HCT116 (cell line): ENCODE measurements at regions not wholly inside any gene's neighbourhood (a gene's known extent, or its start where the extent isn't known, plus 50 kb on each side); places are given as distances from the start of the nearest gene placed in this dataset.

ENCODE experiments used
- ATAC-seq: fragments of 200-7000 bp; cut with Tn5 transposase; 2 replicates; pipeline ENCODE4 v1.9.1; 2020; ENCODE audit warnings: mild to moderate bottlenecking, moderate library complexity
- BruUV-seq: library from RNA; stranded (reverse); fragments of 400-500 nt; replicated peaks from 2 replicates; lab custom pipeline; 2021; lab: Mats Ljungman, UMichigan
- CTCF ChIA-PET: fragments of 300-600 bp; sonication (Branson Sonifier 250); formaldehyde crosslinking; loops from one replicate; lab custom pipeline; 2021; ENCODE audit warnings: antibody characterized with exemption; lab: Charles Lee
- POLR2A ChIA-PET: fragments of 300-600, 350-600 bp; sonication (Branson Sonifier 250); formaldehyde crosslinking; loops from one replicate; lab custom pipeline; 2021; ENCODE audit warnings: antibody characterized with exemption; lab: Charles Lee
- RAD21 ChIA-PET, 2 experiments: fragments of 300-600 bp; sonication (Branson Sonifier 250); formaldehyde crosslinking; loops; one replicate each; lab custom pipeline; 2023; ENCODE audit warnings: low total read pairs in 2 of 2; ENCODE audit not compliant: uncharacterized antibody in 2 of 2, unreplicated experiment in 2 of 2, low non-redundant PET in 1 of 2; lab: Charles Lee
- DNase-seq: peaks from one replicate; pipeline ENCODE4 v3.0.0-alpha.2; 2010; ENCODE audit warnings: low read depth, low spot score
- H2AFZ ChIP-seq: fragments of 200-600 bp; shearing (Covaris generic), sonication (generic); 2 replicates; pipeline ENCODE4 v1.6.1; 2017; ENCODE audit warnings: low read depth, mixed run types, mixed read lengths, antibody characterized with exemption, low read length; ENCODE audit not compliant: poor library complexity, severe bottlenecking
- H3K27ac ChIP-seq: 2 replicates; pipeline ENCODE4 v1.5.1; 2012; ENCODE audit warnings: low read depth, low read length
- H3K27me3 ChIP-seq: fragments of 200-600 bp; sonication (generic); 2 replicates; pipeline ENCODE4 v1.6.1; 2016; ENCODE audit warnings: mixed run types, low read length, mixed read lengths; ENCODE audit not compliant: insufficient read depth
- H3K36me3 ChIP-seq, 2 experiments: fragments of 200-500 bp in 1 of 2; fragments of 200-600 bp in 1 of 2; sonication (Bioruptor generic) in 1 of 2; sonication (generic) in 1 of 2; 2 replicates each; pipeline versions ENCODE4 v1.5.1 to v1.6.1; 2014 to 2016; ENCODE audit warnings: low read length in 2 of 2, inconsistent platforms in 1 of 2, mixed read lengths in 1 of 2, mixed run types in 1 of 2; ENCODE audit not compliant: insufficient read depth in 2 of 2, control insufficient read depth in 1 of 2
- H3K4me1 ChIP-seq, 2 experiments: fragments of 200-600 bp in 1 of 2; sonication (generic) in 1 of 2; 2 replicates each; pipeline versions ENCODE4 v1.5.1 to v1.6.1; 2012 to 2017; ENCODE audit warnings: low read length in 2 of 2, inconsistent platforms in 1 of 2, mild to moderate bottlenecking in 1 of 2, mixed read lengths in 1 of 2, mixed run types in 1 of 2, moderate library complexity in 1 of 2; ENCODE audit not compliant: insufficient read depth in 2 of 2, control insufficient read depth in 1 of 2
- H3K4me2 ChIP-seq: fragments of 200-600 bp; sonication (generic); 2 replicates; pipeline ENCODE4 v1.6.1; 2017; ENCODE audit warnings: mixed run types, low read length, mixed read lengths
- H3K4me3 ChIP-seq, 2 experiments: fragments of 200-600 bp in 1 of 2; sonication (generic) in 1 of 2; replicated peaks in 1 of 2; 2 replicates each; pipeline ENCODE4 v1.5.1; 2011 to 2016; ENCODE audit warnings: low read length in 2 of 2, control low read depth in 1 of 2, low read depth in 1 of 2, mild to moderate bottlenecking in 1 of 2, mixed read lengths in 1 of 2, mixed run types in 1 of 2
- H3K79me2 ChIP-seq: fragments of 200-600 bp; sonication (generic); 2 replicates; pipeline ENCODE4 v1.6.1; 2017; ENCODE audit warnings: mild to moderate bottlenecking, mixed run types, low read length, moderate library complexity, mixed read lengths; ENCODE audit not compliant: insufficient read depth
- H3K9ac ChIP-seq: fragments of 200-600 bp; sonication (generic); 2 replicates; pipeline ENCODE4 v1.6.1; 2016; ENCODE audit warnings: low read length, mixed read lengths
- H3K9me2 ChIP-seq: fragments of 200-600 bp; sonication (generic), shearing (Covaris generic); 2 replicates; pipeline ENCODE4 v1.6.1; 2017; ENCODE audit warnings: mixed run types, mild to moderate bottlenecking, moderate library complexity; ENCODE audit not compliant: insufficient read depth
- H3K9me3 ChIP-seq, 2 experiments: fragments of 200-500 bp in 1 of 2; fragments of 200-600 bp in 1 of 2; sonication (Bioruptor generic) in 1 of 2; sonication (generic) in 1 of 2; 2 replicates each; pipeline ENCODE4 v1.6.1; 2014 to 2017; ENCODE audit warnings: low read length in 2 of 2, mixed read lengths in 2 of 2, inconsistent platforms in 1 of 2, low read depth in 1 of 2, mild to moderate bottlenecking in 1 of 2, mixed run types in 1 of 2, moderate library complexity in 1 of 2; ENCODE audit not compliant: control insufficient read depth in 1 of 2, insufficient read depth in 1 of 2
- H4K20me1 ChIP-seq: fragments of 200-600 bp; sonication (generic), shearing (Covaris generic); 2 replicates; pipeline ENCODE4 v1.6.1; 2017; ENCODE audit warnings: mixed run types, mild to moderate bottlenecking, moderate library complexity; ENCODE audit not compliant: insufficient read depth
- ATF3 ChIP-seq: IDR thresholded peaks from 2 replicates; pipeline ENCODE4 v1.6.1; 2012
- CEBPB ChIP-seq: IDR thresholded peaks from 2 replicates; pipeline ENCODE4 v1.6.1; 2012; ENCODE audit warnings: low read depth
- EGR1 ChIP-seq: IDR thresholded peaks from 2 replicates; pipeline ENCODE4 v1.6.1; 2012; ENCODE audit warnings: low read depth
- EZH2phosphoT487 ChIP-seq: fragments of 200-600 bp; IDR thresholded peaks from 2 replicates; pipeline ENCODE4 v1.6.1; 2018; ENCODE audit warnings: antibody characterized with exemption, borderline replicate concordance
- FOSL1 ChIP-seq: IDR thresholded peaks from 2 replicates; pipeline ENCODE4 v1.6.1; 2012; ENCODE audit warnings: low read depth
- JUND ChIP-seq: IDR thresholded peaks from 2 replicates; pipeline ENCODE4 v1.6.1; 2012
- POLR2A ChIP-seq: IDR thresholded peaks from 2 replicates; pipeline ENCODE4 v1.7.0; 2011; ENCODE audit warnings: borderline replicate concordance; ENCODE audit not compliant: insufficient read depth, insufficient read length; ENCODE audit errors: extremely low read depth
- SIN3A ChIP-seq: IDR thresholded peaks from 2 replicates; pipeline ENCODE4 v1.6.1; 2012; ENCODE audit warnings: low read depth
- SP1 ChIP-seq: IDR thresholded peaks from 2 replicates; pipeline ENCODE4 v1.6.1; 2012; ENCODE audit warnings: low read depth
- ZNF274 ChIP-seq: fragments of 200-500 bp; sonication (Bioruptor generic); IDR thresholded peaks from 2 replicates; pipeline ENCODE4 v1.6.1; 2014; ENCODE audit warnings: mild to moderate bottlenecking, low read depth, low read length, inconsistent platforms
- intact Hi-C: fragments of 100-400 bp; cut with micrococcal nuclease; formaldehyde crosslinking; loops from 2 replicates; pipeline ENCODE4 v1.10.0; 2022
- TF ChIP-seq, protein P1 (sequence below): IDR thresholded peaks from 2 replicates; pipeline ENCODE4 v1.6.1; 2012; ENCODE audit warnings: low read depth
- TF ChIP-seq, protein P2 (sequence below), 3 experiments: fragments of 200-600 bp in 1 of 3; sonication (generic) in 1 of 3; IDR thresholded peaks in 2 of 3; conservative IDR thresholded peaks in 1 of 3; 2 replicates each; pipeline ENCODE4 v1.5.1; 2012 to 2017; ENCODE audit warnings: low read depth in 2 of 3, low read length in 2 of 3, antibody characterized with exemption in 1 of 3, borderline replicate concordance in 1 of 3, control low read depth in 1 of 3, mild to moderate bottlenecking in 1 of 3, mixed read lengths in 1 of 3, mixed run types in 1 of 3, moderate library complexity in 1 of 3; ENCODE audit not compliant: insufficient read depth in 1 of 3

- intact Hi-C loops, result no loop called here
- Histone ChIP-seq H2AFZ (no peak overlapping the region), H3K79me2 (no peaks in the 10 kb centered on the region), H4K20me1 (no peaks in the 10 kb centered on the region), H3K4me1 (no peaks in the 10 kb centered on the region), H3K9me3 (no peaks in the 10 kb centered on the region), H3K4me3 (no peak overlapping the region), H3K4me2 (no peak overlapping the region), H3K27ac (no peak overlapping the region), H3K36me3 (no peaks in the 10 kb centered on the region), H3K27me3 (no peaks in the 10 kb centered on the region), H3K9ac (no peak overlapping the region), H3K9me2 (no peaks in the 10 kb centered on the region)
- ATAC-seq (no peak), DNase-seq (no peak)
- CTCF ChIA-PET, result no interaction called here
- no TSS peak for BruUV-seq
- POLR2A ChIA-PET, result no interaction called here
- TF ChIP-seq POLR2A, result no peak
- no peak for TF ChIP-seq CEBPB
- TF ChIP-seq ZNF274, result no peak
- TF ChIP-seq FOSL1, result no peak
- no peak for TF ChIP-seq ATF3
- no peak for TF ChIP-seq SP1
- TF ChIP-seq EGR1, result no peak
- no peak for TF ChIP-seq JUND
- no peak for TF ChIP-seq SIN3A
- TF ChIP-seq, protein P1, sequence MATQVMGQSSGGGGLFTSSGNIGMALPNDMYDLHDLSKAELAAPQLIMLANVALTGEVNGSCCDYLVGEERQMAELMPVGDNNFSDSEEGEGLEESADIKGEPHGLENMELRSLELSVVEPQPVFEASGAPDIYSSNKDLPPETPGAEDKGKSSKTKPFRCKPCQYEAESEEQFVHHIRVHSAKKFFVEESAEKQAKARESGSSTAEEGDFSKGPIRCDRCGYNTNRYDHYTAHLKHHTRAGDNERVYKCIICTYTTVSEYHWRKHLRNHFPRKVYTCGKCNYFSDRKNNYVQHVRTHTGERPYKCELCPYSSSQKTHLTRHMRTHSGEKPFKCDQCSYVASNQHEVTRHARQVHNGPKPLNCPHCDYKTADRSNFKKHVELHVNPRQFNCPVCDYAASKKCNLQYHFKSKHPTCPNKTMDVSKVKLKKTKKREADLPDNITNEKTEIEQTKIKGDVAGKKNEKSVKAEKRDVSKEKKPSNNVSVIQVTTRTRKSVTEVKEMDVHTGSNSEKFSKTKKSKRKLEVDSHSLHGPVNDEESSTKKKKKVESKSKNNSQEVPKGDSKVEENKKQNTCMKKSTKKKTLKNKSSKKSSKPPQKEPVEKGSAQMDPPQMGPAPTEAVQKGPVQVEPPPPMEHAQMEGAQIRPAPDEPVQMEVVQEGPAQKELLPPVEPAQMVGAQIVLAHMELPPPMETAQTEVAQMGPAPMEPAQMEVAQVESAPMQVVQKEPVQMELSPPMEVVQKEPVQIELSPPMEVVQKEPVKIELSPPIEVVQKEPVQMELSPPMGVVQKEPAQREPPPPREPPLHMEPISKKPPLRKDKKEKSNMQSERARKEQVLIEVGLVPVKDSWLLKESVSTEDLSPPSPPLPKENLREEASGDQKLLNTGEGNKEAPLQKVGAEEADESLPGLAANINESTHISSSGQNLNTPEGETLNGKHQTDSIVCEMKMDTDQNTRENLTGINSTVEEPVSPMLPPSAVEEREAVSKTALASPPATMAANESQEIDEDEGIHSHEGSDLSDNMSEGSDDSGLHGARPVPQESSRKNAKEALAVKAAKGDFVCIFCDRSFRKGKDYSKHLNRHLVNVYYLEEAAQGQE, result no peak
- TF ChIP-seq EZH2phosphoT487, result no peak
- TF ChIP-seq, protein P2, sequence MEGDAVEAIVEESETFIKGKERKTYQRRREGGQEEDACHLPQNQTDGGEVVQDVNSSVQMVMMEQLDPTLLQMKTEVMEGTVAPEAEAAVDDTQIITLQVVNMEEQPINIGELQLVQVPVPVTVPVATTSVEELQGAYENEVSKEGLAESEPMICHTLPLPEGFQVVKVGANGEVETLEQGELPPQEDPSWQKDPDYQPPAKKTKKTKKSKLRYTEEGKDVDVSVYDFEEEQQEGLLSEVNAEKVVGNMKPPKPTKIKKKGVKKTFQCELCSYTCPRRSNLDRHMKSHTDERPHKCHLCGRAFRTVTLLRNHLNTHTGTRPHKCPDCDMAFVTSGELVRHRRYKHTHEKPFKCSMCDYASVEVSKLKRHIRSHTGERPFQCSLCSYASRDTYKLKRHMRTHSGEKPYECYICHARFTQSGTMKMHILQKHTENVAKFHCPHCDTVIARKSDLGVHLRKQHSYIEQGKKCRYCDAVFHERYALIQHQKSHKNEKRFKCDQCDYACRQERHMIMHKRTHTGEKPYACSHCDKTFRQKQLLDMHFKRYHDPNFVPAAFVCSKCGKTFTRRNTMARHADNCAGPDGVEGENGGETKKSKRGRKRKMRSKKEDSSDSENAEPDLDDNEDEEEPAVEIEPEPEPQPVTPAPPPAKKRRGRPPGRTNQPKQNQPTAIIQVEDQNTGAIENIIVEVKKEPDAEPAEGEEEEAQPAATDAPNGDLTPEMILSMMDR (IDR thresholded peaks at IDR 0.05 in 2 of 3, conservative IDR thresholded peaks at IDR 0.05 in 1 of 3; ENCODE audit: borderline replicate concordance in 1 of 3, insufficient read depth in 1 of 3, low read depth in 2 of 3, low read length in 2 of 3), result no peak
- RAD21 ChIA-PET, result no interaction called here
Measured at GRCh38 chr1:192876633-192877032, 67.8 kb downstream of the RGS2 start.
